Neural progenitor cell (in vitro differentiated cells): ENCODE measurements at regions not wholly inside any gene's neighbourhood (a gene's known extent, or its start where the extent isn't known, plus 50 kb on each side); places are given as distances from the start of the nearest gene placed in this dataset.

Experiments used
- DNase-seq: peaks from one replicate; pipeline ENCODE4 v3.0.0-alpha.2; 2016; ENCODE audit warnings: low spot score
- H2AFZ ChIP-seq: fragments of 200-600 bp; sonication (generic); replicated peaks from 2 replicates; pipeline ENCODE4 v1.6.1; 2016; ENCODE audit warnings: antibody characterized with exemption
- H3F3A ChIP-seq: fragments of 200-600 bp; sonication (generic); 2 replicates; pipeline ENCODE4 v1.6.1; 2016; ENCODE audit warnings: antibody characterized with exemption, low read depth
- H3K27ac ChIP-seq: fragments of 200-600 bp; sonication (generic); 2 replicates; pipeline ENCODE4 v1.5.1; 2016; ENCODE audit warnings: mild to moderate bottlenecking
- H3K27me3 ChIP-seq: fragments of 200-600 bp; sonication (generic); 2 replicates; pipeline ENCODE4 v1.6.1; 2016; ENCODE audit warnings: mild to moderate bottlenecking, moderate library complexity
- H3K36me3 ChIP-seq: fragments of 200-600 bp; sonication (generic); 2 replicates; pipeline ENCODE4 v1.5.1; 2016
- H3K4me1 ChIP-seq: fragments of 200-600 bp; sonication (generic); 2 replicates; pipeline ENCODE4 v1.6.1; 2016; ENCODE audit warnings: mixed run types
- H3K4me2 ChIP-seq: fragments of 200-600 bp; sonication (generic); 2 replicates; pipeline ENCODE4 v1.6.1; 2016
- H3K4me3 ChIP-seq: fragments of 200-600 bp; sonication (generic); 2 replicates; pipeline ENCODE4 v1.5.1; 2016
- H3K79me2 ChIP-seq: fragments of 200-600 bp; sonication (generic); 2 replicates; pipeline ENCODE4 v1.6.1; 2016; ENCODE audit warnings: low read depth
- H3K9ac ChIP-seq: fragments of 200-600 bp; sonication (generic); 2 replicates; pipeline ENCODE4 v1.6.1; 2016
- H3K9me3 ChIP-seq: fragments of 200-600 bp; sonication (generic); 2 replicates; pipeline ENCODE4 v1.5.1; 2016; ENCODE audit warnings: low read depth
- H4K20me1 ChIP-seq: fragments of 200-600 bp; sonication (generic); 2 replicates; pipeline ENCODE4 v1.6.1; 2016; ENCODE audit warnings: low read depth
- H3K27ac Mint-ChIP-seq: 3 replicates; pipeline ENCODE4 v1.8.0; 2021; ENCODE audit warnings: mixed read lengths
- H3K27me3 Mint-ChIP-seq: 2 replicates; pipeline ENCODE4 v1.8.0; 2022; ENCODE audit warnings: low read depth, mild to moderate bottlenecking, inconsistent platforms, moderate library complexity, mixed read lengths; ENCODE audit not compliant: insufficient read depth
- H3K36me3 Mint-ChIP-seq: 3 replicates; pipeline ENCODE4 v1.8.0; 2021; ENCODE audit warnings: mixed read lengths
- H3K4me1 Mint-ChIP-seq: 3 replicates; pipeline ENCODE4 v1.8.0; 2021; ENCODE audit warnings: mixed read lengths
- H3K4me3 Mint-ChIP-seq: 3 replicates; pipeline ENCODE4 v1.8.0; 2021; ENCODE audit warnings: mild to moderate bottlenecking, moderate library complexity, mixed read lengths
- H3K9me3 Mint-ChIP-seq: 3 replicates; pipeline ENCODE4 v1.8.0; 2020; ENCODE audit warnings: mixed read lengths
- EZH2 ChIP-seq: fragments of 200-600 bp; sonication (generic); IDR thresholded peaks from 2 replicates; pipeline ENCODE4 v1.6.1; 2017; ENCODE audit warnings: antibody characterized with exemption, mild to moderate bottlenecking, moderate library complexity
- EZH2phosphoT487 ChIP-seq: fragments of 200-600 bp; sonication (generic); IDR thresholded peaks from 2 replicates; pipeline ENCODE4 v1.6.1; 2017; ENCODE audit warnings: antibody characterized with exemption
- TF ChIP-seq, protein P1 (sequence below): fragments of 200-600 bp; sonication (generic); IDR thresholded peaks from 2 replicates; pipeline ENCODE4 v1.5.1; 2017; ENCODE audit warnings: antibody characterized with exemption, mild to moderate bottlenecking

- no peaks in the 10 kb centered on the region for H3K79me2 ChIP-seq
- H3K27ac ChIP-seq: no peak overlapping the region
- H3K4me2 ChIP-seq: no peak overlapping the region
- H3K27me3 ChIP-seq: no peaks in the 10 kb centered on the region
- H3K4me1 ChIP-seq: no peaks in the 10 kb centered on the region
- no peak overlapping the region for H3K4me3 ChIP-seq
- no peaks in the 10 kb centered on the region for H3K9me3 ChIP-seq
- no peaks in the 10 kb centered on the region for H3K36me3 ChIP-seq
- peaks cover 5% of the 10 kb centered on the region for H3F3A ChIP-seq
- Mint-ChIP-seq H3K36me3 (no peaks in the 10 kb centered on the region), H3K27ac (peak overlapping the region; percentile 59), H3K27me3 (peaks cover 6% of the 10 kb centered on the region), H3K9me3 (no peaks in the 10 kb centered on the region), H3K4me1 (peaks cover 46% of the 10 kb centered on the region), H3K4me3 (peak overlapping the region; percentile 2)
- H2AFZ ChIP-seq: no peak overlapping the region
- H3K9ac ChIP-seq: no peak overlapping the region
- no peak for DNase-seq
- no peaks in the 10 kb centered on the region for H4K20me1 ChIP-seq
- TF ChIP-seq EZH2phosphoT487: no peak
- TF ChIP-seq, protein P1, sequence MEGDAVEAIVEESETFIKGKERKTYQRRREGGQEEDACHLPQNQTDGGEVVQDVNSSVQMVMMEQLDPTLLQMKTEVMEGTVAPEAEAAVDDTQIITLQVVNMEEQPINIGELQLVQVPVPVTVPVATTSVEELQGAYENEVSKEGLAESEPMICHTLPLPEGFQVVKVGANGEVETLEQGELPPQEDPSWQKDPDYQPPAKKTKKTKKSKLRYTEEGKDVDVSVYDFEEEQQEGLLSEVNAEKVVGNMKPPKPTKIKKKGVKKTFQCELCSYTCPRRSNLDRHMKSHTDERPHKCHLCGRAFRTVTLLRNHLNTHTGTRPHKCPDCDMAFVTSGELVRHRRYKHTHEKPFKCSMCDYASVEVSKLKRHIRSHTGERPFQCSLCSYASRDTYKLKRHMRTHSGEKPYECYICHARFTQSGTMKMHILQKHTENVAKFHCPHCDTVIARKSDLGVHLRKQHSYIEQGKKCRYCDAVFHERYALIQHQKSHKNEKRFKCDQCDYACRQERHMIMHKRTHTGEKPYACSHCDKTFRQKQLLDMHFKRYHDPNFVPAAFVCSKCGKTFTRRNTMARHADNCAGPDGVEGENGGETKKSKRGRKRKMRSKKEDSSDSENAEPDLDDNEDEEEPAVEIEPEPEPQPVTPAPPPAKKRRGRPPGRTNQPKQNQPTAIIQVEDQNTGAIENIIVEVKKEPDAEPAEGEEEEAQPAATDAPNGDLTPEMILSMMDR: no peak
- TF ChIP-seq EZH2: no peak
Observed at GRCh38 chr14:76974365-76974764, 54.1 kb downstream of the IRF2BPL start.

- peak overlapping the region; percentile 54 for H3K27ac Mint-ChIP-seq
- H3F3A ChIP-seq: peaks cover 5% of the 10 kb centered on the region
- no peak overlapping the region for H3K4me3 Mint-ChIP-seq
- H3K4me2 ChIP-seq: no peak overlapping the region
- H3K27me3 Mint-ChIP-seq: peaks cover 11% of the 10 kb centered on the region
- DNase-seq: no peak
- no peaks in the 10 kb centered on the region for H3K9me3 Mint-ChIP-seq
- TF ChIP-seq, protein P1: no peak
- TF ChIP-seq EZH2 (no peak), EZH2phosphoT487 (no peak)
- no peaks in the 10 kb centered on the region for H3K27me3 ChIP-seq
- H3K79me2 ChIP-seq: no peaks in the 10 kb centered on the region
- H3K36me3 ChIP-seq: no peaks in the 10 kb centered on the region
- H3K9me3 ChIP-seq: no peaks in the 10 kb centered on the region
- H3K4me3 ChIP-seq: no peak overlapping the region
- H3K4me1 Mint-ChIP-seq: peaks cover 40% of the 10 kb centered on the region
- no peaks in the 10 kb centered on the region for H3K4me1 ChIP-seq
- H3K36me3 Mint-ChIP-seq: no peaks in the 10 kb centered on the region
- no peak overlapping the region for H3K27ac ChIP-seq
- no peaks in the 10 kb centered on the region for H4K20me1 ChIP-seq
- no peak overlapping the region for H2AFZ ChIP-seq
- no peak overlapping the region for H3K9ac ChIP-seq
Observed at GRCh38 chr14:76971549-76971948, 57.0 kb downstream of the IRF2BPL start.

DNA sequence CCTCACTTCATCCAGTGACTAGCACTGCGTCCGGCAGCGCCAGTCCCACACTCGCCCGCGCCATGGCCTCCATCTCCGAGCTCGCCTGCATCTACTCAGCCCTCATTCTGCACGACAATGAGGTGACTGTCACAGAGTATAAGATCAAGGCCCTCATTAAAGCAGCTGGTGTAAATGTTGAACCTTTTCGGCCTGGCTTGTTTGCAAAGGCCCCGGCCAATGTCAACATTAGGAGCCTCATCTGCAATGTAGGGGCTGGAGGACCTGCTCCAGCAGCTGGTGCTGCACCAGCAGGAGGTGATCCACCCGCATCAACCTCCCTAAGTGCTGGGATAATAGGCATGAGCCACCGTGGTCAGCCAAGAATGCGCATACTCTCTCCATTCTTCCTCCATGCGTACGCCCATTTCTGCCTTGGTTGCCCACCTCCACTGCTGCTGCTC lies 59.9 kb downstream of the IRF2BPL start:
- no peaks in the 10 kb centered on the region for H3K9me3 Mint-ChIP-seq
- H3K9me3 ChIP-seq: no peaks in the 10 kb centered on the region
- no peak overlapping the region for H3K27ac Mint-ChIP-seq
- no peak overlapping the region for H3K9ac ChIP-seq
- H3K27me3 ChIP-seq: no peaks in the 10 kb centered on the region
- H4K20me1 ChIP-seq: no peaks in the 10 kb centered on the region
- no peak overlapping the region for H3K27ac ChIP-seq
- peaks cover 40% of the 10 kb centered on the region for H3K4me1 Mint-ChIP-seq
- peaks cover 8% of the 10 kb centered on the region for H3K4me1 ChIP-seq
- no peak for DNase-seq
- H3K36me3 Mint-ChIP-seq: no peaks in the 10 kb centered on the region
- no peak overlapping the region for H2AFZ ChIP-seq
- peaks cover 5% of the 10 kb centered on the region for H3F3A ChIP-seq
- no peaks in the 10 kb centered on the region for H3K36me3 ChIP-seq
- H3K4me3 Mint-ChIP-seq: no peak overlapping the region
- H3K4me2 ChIP-seq: no peak overlapping the region
- peaks cover 16% of the 10 kb centered on the region for H3K27me3 Mint-ChIP-seq
- no peak overlapping the region for H3K4me3 ChIP-seq
- no peak for TF ChIP-seq EZH2phosphoT487
- TF ChIP-seq, protein P1: no peak
- TF ChIP-seq EZH2: no peak
- H3K79me2 ChIP-seq: no peaks in the 10 kb centered on the region
